Sigmoid colon (tissue), 6 donors: ENCODE measurements at regions not wholly inside any gene's neighbourhood (a gene's known extent, or its start where the extent isn't known, plus 50 kb on each side); places are given as distances from the start of the nearest gene placed in this dataset.

Experiments used
- DNase-seq: peaks from one replicate; pipeline ENCODE4 v3.0.0-alpha.2; 2019
- H3K27ac ChIP-seq, 4 donors: fragments of 200-600 bp; sonication (generic); one replicate each; pipeline ENCODE4 v1.5.1; 2016 to 2019; ENCODE audit warnings: mild to moderate bottlenecking in 1 of 4
- H3K27me3 ChIP-seq, 3 donors: fragments of 200-600 bp; sonication (generic); one replicate each; pipeline ENCODE4 v1.5.1; 2019; ENCODE audit warnings: mild to moderate bottlenecking in 1 of 3
- H3K36me3 ChIP-seq, 4 donors: fragments of 200-600 bp; sonication (generic); one replicate each; pipeline ENCODE4 v1.5.1; 2016 to 2019
- H3K4me1 ChIP-seq, 4 donors: fragments of 200-600 bp; sonication (generic); one replicate each; pipeline ENCODE4 v1.5.1; 2017 to 2019
- H3K4me3 ChIP-seq, 4 donors: fragments of 200-600 bp; sonication (generic); one replicate each; pipeline ENCODE4 v1.5.1; 2017 to 2019; ENCODE audit warnings: mild to moderate bottlenecking in 2 of 4, moderate library complexity in 1 of 4
- H3K9me3 ChIP-seq, 4 donors: fragments of 200-600 bp in 3 of 4; sonication (generic) in 3 of 4; one replicate each; pipeline versions ENCODE4 v1.5.1 to v1.6.1; 2013 to 2019
- EP300 ChIP-seq, 4 donors: sonication (generic); formaldehyde crosslinking; IDR thresholded peaks; one replicate each; pipeline ENCODE4 v1.6.1; 2017; ENCODE audit warnings: antibody characterized with exemption in 4 of 4
- POLR2A ChIP-seq, 2 donors: fragments of 450-650 bp; IDR thresholded peaks; one replicate each; pipeline ENCODE4 v1.6.1; 2016; ENCODE audit warnings: antibody characterized with exemption in 2 of 2, mild to moderate bottlenecking in 2 of 2, moderate library complexity in 2 of 2
- POLR2AphosphoS5 ChIP-seq, 4 donors: sonication (generic); formaldehyde crosslinking; IDR thresholded peaks; one replicate each; pipeline ENCODE4 v1.6.1; 2017; ENCODE audit warnings: antibody characterized with exemption in 4 of 4
- WGBS, 2 donors: extraction: QIAGEN DNeasy Blood & Tissue Kit; methylation state at CpG; one replicate each; pipeline ENCODE4 v1.1.7; 2013; 5-methylcytosine and 5-hydroxymethylcytosine counted together
- intact Hi-C: fragments of 100-400 bp; cut with DNase I; formaldehyde crosslinking; loops from one replicate; pipeline ENCODE4 v1.15.1; 2023
- TF ChIP-seq, protein P1 (sequence below), 4 experiments: fragments of 450-650 bp in 3 of 4; fragments of 200-600 bp in 1 of 4; IDR thresholded peaks; one replicate each; pipeline ENCODE4 v1.5.1; 2016 to 2019; ENCODE audit warnings: antibody characterized with exemption in 4 of 4, mild to moderate bottlenecking in 3 of 4, moderate library complexity in 2 of 4
- donor health status: healthy with polysubstance abuse.
- donor health status: healthy.

DNA sequence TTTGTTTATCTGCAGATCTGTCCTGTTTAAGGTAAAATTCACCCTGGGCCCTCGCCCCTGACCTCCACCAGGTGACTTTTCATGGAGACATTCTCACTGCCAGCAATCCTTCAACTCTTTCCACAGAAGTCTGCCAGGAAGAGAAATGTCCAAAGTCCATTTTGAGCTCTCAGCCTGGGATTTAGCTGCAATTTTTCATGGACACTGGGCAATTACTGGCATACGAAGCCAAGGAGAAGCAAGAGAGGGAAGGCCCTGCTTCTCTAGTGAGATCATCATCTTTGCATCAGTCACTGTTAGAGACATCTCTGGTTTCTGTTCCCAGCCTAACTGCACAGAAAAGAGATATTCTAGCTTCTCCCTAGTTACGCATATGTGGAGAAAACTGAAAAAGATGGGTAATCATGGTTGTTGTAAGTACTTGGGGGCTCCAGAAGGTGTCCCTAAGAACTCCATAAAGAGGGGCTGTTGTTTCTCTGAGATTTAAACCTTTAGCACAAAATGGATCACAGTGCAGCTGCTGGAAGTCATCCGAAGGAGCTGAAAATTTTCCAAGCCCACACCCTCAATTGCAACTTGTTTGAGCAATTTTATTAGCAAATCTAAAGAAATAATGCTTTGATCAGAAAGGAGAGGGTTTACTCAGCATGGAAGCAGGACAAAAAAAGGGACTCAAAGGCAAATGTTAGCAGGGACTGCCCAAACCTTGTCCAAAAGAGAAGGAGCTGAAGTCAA lies 168.9 kb downstream of the SNX10 start:
- no peaks in the 10 kb centered on the region for H3K9me3 ChIP-seq
- H3K36me3 ChIP-seq, result no peaks in the 10 kb centered on the region
- no peaks in the 10 kb centered on the region for H3K4me1 ChIP-seq
- DNase-seq, result no peak
- TF ChIP-seq, protein P1, sequence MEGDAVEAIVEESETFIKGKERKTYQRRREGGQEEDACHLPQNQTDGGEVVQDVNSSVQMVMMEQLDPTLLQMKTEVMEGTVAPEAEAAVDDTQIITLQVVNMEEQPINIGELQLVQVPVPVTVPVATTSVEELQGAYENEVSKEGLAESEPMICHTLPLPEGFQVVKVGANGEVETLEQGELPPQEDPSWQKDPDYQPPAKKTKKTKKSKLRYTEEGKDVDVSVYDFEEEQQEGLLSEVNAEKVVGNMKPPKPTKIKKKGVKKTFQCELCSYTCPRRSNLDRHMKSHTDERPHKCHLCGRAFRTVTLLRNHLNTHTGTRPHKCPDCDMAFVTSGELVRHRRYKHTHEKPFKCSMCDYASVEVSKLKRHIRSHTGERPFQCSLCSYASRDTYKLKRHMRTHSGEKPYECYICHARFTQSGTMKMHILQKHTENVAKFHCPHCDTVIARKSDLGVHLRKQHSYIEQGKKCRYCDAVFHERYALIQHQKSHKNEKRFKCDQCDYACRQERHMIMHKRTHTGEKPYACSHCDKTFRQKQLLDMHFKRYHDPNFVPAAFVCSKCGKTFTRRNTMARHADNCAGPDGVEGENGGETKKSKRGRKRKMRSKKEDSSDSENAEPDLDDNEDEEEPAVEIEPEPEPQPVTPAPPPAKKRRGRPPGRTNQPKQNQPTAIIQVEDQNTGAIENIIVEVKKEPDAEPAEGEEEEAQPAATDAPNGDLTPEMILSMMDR (IDR thresholded peaks at IDR 0.05), result no peak
- no peak for TF ChIP-seq POLR2AphosphoS5 (IDR thresholded peaks at IDR 0.05)
- TF ChIP-seq POLR2A (IDR thresholded peaks at IDR 0.05), result no peak
- no peak for TF ChIP-seq EP300 (IDR thresholded peaks at IDR 0.05)
- intact Hi-C loops, result no loop called here
- no peak overlapping the region for H3K4me3 ChIP-seq
- H3K27me3 ChIP-seq, result no peaks in the 10 kb centered on the region
- WGBS, 2 donors, result 53 to 78% methylated on average over 4 of the region's 4 CpGs
- H3K27ac ChIP-seq, result no peak overlapping the region

DNA sequence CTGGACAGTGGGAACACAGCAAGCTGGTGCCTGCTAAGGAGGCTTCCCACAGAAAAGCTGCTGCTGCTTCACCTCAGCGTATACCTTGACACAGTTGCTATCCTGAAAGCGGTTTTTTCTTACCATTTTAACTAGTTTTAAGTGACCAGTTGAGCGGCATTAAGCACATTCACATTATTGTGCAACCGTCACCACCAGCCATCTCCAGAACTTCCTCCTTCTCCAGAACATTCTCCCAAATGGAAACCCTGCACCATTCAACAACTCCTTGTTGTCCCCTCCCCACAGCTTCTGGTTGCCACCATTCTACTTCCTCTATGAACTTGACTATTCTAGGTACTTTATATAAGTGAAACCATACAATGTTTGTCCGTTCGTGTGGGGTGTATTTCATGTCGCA lies 169.9 kb downstream of the SNX10 start:
- DNase-seq, result no peak
- 93% methylated on average over 7 of the region's 7 CpGs for WGBS, 2 donors
- H3K4me1 ChIP-seq, result no peaks in the 10 kb centered on the region
- intact Hi-C loops, result no loop called here
- H3K36me3 ChIP-seq, result no peaks in the 10 kb centered on the region
- TF ChIP-seq EP300 (IDR thresholded peaks at IDR 0.05) (no peak), POLR2A (IDR thresholded peaks at IDR 0.05) (no peak), POLR2AphosphoS5 (IDR thresholded peaks at IDR 0.05) (no peak)
- TF ChIP-seq, protein P1 (IDR thresholded peaks at IDR 0.05), result no peak
- H3K4me3 ChIP-seq, result no peak overlapping the region
- H3K27ac ChIP-seq, result no peak overlapping the region
- H3K9me3 ChIP-seq, result no peaks in the 10 kb centered on the region
- H3K27me3 ChIP-seq, result no peaks in the 10 kb centered on the region

DNA sequence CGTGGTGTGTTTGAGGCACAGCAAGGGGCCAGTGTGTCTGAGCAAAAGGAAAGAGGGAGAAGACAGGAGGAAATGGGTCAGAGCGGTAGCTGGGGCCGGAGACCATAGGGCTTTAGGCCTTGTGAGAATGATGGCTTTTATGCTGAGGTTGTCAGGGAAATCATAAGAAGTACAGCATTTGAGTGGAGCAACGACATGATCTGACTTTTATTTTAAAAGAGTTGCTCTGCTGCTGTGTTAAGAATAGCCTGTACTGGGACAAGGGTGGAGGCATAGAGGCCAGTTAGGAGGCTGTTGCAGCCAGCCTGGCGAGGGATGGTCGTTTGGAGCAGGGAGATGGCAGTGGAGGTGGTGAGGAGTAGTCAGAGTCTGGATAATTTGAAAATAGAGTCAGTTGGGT lies 174.3 kb downstream of the SNX10 start:
- Histone ChIP-seq H3K36me3 (no peaks in the 10 kb centered on the region), H3K27ac (no peak overlapping the region), H3K4me1 (no peaks in the 10 kb centered on the region), H3K4me3 (no peak overlapping the region), H3K27me3 (no peaks in the 10 kb centered on the region), H3K9me3 (no peaks in the 10 kb centered on the region)
- DNase-seq, result no peak
- WGBS, 2 donors, result 90 to 91% methylated on average over 6 of the region's 6 CpGs
- no peak for TF ChIP-seq POLR2AphosphoS5 (IDR thresholded peaks at IDR 0.05)
- TF ChIP-seq POLR2A (IDR thresholded peaks at IDR 0.05), result no peak
- TF ChIP-seq, protein P1 (IDR thresholded peaks at IDR 0.05), result no peak
- no peak for TF ChIP-seq EP300 (IDR thresholded peaks at IDR 0.05)
- intact Hi-C loops, result no loop called here

DNA sequence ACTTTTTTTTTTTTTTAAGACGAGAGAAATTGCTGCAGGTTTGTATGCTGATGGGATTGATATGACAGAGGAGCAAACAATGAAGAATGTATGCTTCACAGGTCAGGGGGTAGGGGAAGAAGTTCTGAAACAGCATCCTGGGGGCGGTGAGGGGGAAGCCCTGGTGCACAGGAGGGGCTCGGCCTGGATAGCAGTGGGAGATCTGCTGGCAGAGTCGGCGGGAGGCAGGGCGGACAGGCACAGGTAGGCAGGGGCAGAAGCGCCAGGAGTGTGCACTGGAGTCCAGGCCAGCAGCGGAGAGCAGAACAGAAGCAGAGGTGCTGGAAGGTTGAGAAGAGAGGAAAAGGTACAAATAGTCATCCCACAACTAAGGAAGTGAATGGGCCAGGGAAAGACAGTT lies 175.4 kb downstream of the SNX10 start:
- Histone ChIP-seq H3K9me3 (no peaks in the 10 kb centered on the region), H3K4me1 (no peaks in the 10 kb centered on the region), H3K27me3 (no peaks in the 10 kb centered on the region), H3K4me3 (no peak overlapping the region), H3K27ac (no peak overlapping the region), H3K36me3 (no peaks in the 10 kb centered on the region)
- intact Hi-C loops, result no loop called here
- no peak for TF ChIP-seq EP300 (IDR thresholded peaks at IDR 0.05)
- no peak for TF ChIP-seq POLR2AphosphoS5 (IDR thresholded peaks at IDR 0.05)
- TF ChIP-seq, protein P1 (IDR thresholded peaks at IDR 0.05), result no peak
- TF ChIP-seq POLR2A (IDR thresholded peaks at IDR 0.05), result no peak
- DNase-seq, result no peak
- WGBS, 2 donors, result 95 to 98% methylated on average over 8 of the region's 8 CpGs

DNA sequence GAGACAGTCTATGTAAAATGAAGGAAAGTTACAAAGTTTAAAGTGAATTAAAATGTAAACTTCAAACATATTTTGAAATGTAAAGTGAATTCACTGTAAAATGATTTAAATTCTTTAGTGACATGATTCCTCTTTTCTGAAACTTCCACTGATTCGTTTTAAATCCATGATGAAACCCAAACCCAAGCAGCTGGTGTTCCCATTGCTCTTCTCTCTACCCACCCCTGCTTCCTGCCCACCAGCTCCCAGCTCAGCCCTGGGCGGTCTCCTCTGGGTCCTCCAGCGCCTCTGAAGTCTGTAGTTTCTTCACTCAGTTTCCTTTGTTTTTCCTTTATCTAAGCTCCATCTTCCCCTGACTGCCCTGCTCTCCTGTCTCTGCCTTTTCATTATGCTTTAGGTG lies 175.9 kb downstream of the SNX10 start:
- H3K4me3 ChIP-seq, result no peak overlapping the region
- H3K9me3 ChIP-seq, result no peaks in the 10 kb centered on the region
- H3K27me3 ChIP-seq, result no peaks in the 10 kb centered on the region
- no peaks in the 10 kb centered on the region for H3K36me3 ChIP-seq
- H3K27ac ChIP-seq, result no peak overlapping the region
- H3K4me1 ChIP-seq, result no peaks in the 10 kb centered on the region
- DNase-seq, result no peak
- TF ChIP-seq POLR2AphosphoS5 (IDR thresholded peaks at IDR 0.05) (no peak), EP300 (IDR thresholded peaks at IDR 0.05) (no peak), POLR2A (IDR thresholded peaks at IDR 0.05) (no peak)
- TF ChIP-seq, protein P1 (IDR thresholded peaks at IDR 0.05), result no peak
- intact Hi-C loops, result no loop called here
- 77 to 89% methylated on average over 3 of the region's 3 CpGs for WGBS, 2 donors
